Osteoblast (primary cell): ENCODE measurements at regions not wholly inside any gene's neighbourhood (a gene's known extent, or its start where the extent isn't known, plus 50 kb on each side); places are given as distances from the start of the nearest gene placed in this dataset.

Experiments used
- DNase-seq: peaks from one replicate; pipeline ENCODE4 v3.0.0; 2011; ENCODE audit warnings: low spot score, mixed read lengths; ENCODE audit not compliant: insufficient read length; ENCODE audit errors: missing footprints
- H2AFZ ChIP-seq: 2 replicates; pipeline ENCODE4 v1.6.0; 2011; ENCODE audit warnings: mild to moderate bottlenecking, low read length
- H3K27ac ChIP-seq: 2 replicates; pipeline ENCODE4 v1.5.1; 2011; ENCODE audit warnings: mild to moderate bottlenecking, low read depth, low read length, moderate library complexity
- H3K27me3 ChIP-seq: 2 replicates; pipeline ENCODE4 v1.6.0; 2012; ENCODE audit warnings: mild to moderate bottlenecking, control low read depth, inconsistent platforms, low read length, moderate library complexity; ENCODE audit not compliant: insufficient read depth
- H3K36me3 ChIP-seq: 2 replicates; pipeline ENCODE4 v1.5.1; 2011; ENCODE audit warnings: mild to moderate bottlenecking, low read length, control low read depth, moderate library complexity; ENCODE audit not compliant: insufficient read depth
- H3K4me1 ChIP-seq: 2 replicates; pipeline ENCODE4 v1.5.1; 2011; ENCODE audit warnings: mild to moderate bottlenecking, low read length, control low read depth, moderate library complexity; ENCODE audit not compliant: insufficient read depth
- H3K4me2 ChIP-seq: 2 replicates; pipeline ENCODE4 v1.6.0; 2011; ENCODE audit warnings: mild to moderate bottlenecking, low read length; ENCODE audit not compliant: insufficient read depth
- H3K4me3 ChIP-seq: fragments of 200-600 bp; sonication (generic); 3 replicates; pipeline ENCODE4 v1.5.1; 2012; ENCODE audit warnings: mild to moderate bottlenecking, low read length, inconsistent platforms; ENCODE audit not compliant: insufficient read depth
- H3K79me2 ChIP-seq: 2 replicates; pipeline ENCODE4 v1.6.0; 2012; ENCODE audit warnings: mild to moderate bottlenecking, low read length, control low read depth, inconsistent platforms; ENCODE audit not compliant: insufficient read depth
- H3K9me3 ChIP-seq: 2 replicates; pipeline ENCODE4 v1.5.1; 2011; ENCODE audit warnings: low read depth, low read length, control low read depth
- H4K20me1 ChIP-seq: 2 replicates; pipeline ENCODE4 v1.6.0; 2012; ENCODE audit warnings: mild to moderate bottlenecking, low read length, control low read depth; ENCODE audit not compliant: insufficient read depth
- CTCF ChIP-seq: IDR thresholded peaks from 2 replicates; pipeline ENCODE4 v1.5.1; 2011; ENCODE audit warnings: mild to moderate bottlenecking, low read depth, low read length, moderate library complexity; ENCODE audit errors: extremely low read depth

GRCh38 chr18:67901573-67901972 is 385.1 kb upstream of the DSEL start:
- no peaks in the 10 kb centered on the region for H3K79me2 ChIP-seq
- H3K4me1 ChIP-seq = peaks cover 5% of the 10 kb centered on the region
- H4K20me1 ChIP-seq = no peaks in the 10 kb centered on the region
- no peak for TF ChIP-seq CTCF
- H3K27ac ChIP-seq = no peak overlapping the region
- no peak overlapping the region for H3K4me3 ChIP-seq
- DNase-seq = no peak
- no peak overlapping the region for H3K4me2 ChIP-seq
- H2AFZ ChIP-seq = no peak overlapping the region
- no peaks in the 10 kb centered on the region for H3K9me3 ChIP-seq
- H3K27me3 ChIP-seq = no peaks in the 10 kb centered on the region
- H3K36me3 ChIP-seq = no peaks in the 10 kb centered on the region

- H3K4me3 ChIP-seq = no peak overlapping the region
- H3K27me3 ChIP-seq = no peaks in the 10 kb centered on the region
- peak overlapping the region; percentile 60 for H2AFZ ChIP-seq
- no peak overlapping the region for H3K4me2 ChIP-seq
- H3K36me3 ChIP-seq = no peaks in the 10 kb centered on the region
- H3K4me1 ChIP-seq = peaks cover 5% of the 10 kb centered on the region
- H3K9me3 ChIP-seq = no peaks in the 10 kb centered on the region
- no peaks in the 10 kb centered on the region for H3K79me2 ChIP-seq
- no peak for DNase-seq
- no peak overlapping the region for H3K27ac ChIP-seq
- no peaks in the 10 kb centered on the region for H4K20me1 ChIP-seq
- TF ChIP-seq CTCF = no peak
Observed at GRCh38 chr18:67896451-67896850, 379.9 kb upstream of the DSEL start.

- no peak overlapping the region for H3K27ac ChIP-seq
- H3K79me2 ChIP-seq = no peaks in the 10 kb centered on the region
- H3K4me3 ChIP-seq = no peak overlapping the region
- no peaks in the 10 kb centered on the region for H3K9me3 ChIP-seq
- no peak for TF ChIP-seq CTCF
- H3K27me3 ChIP-seq = no peaks in the 10 kb centered on the region
- no peak overlapping the region for H3K4me2 ChIP-seq
- peak overlapping the region; percentile 73 for H2AFZ ChIP-seq
- peaks cover 5% of the 10 kb centered on the region for H3K4me1 ChIP-seq
- no peaks in the 10 kb centered on the region for H4K20me1 ChIP-seq
- H3K36me3 ChIP-seq = no peaks in the 10 kb centered on the region
- no peak for DNase-seq
Observed at GRCh38 chr18:67893916-67894315, 377.4 kb upstream of the DSEL start.

- Histone ChIP-seq H3K27me3 (no peaks in the 10 kb centered on the region), H3K9me3 (no peaks in the 10 kb centered on the region), H3K36me3 (no peaks in the 10 kb centered on the region), H3K79me2 (no peaks in the 10 kb centered on the region), H3K4me3 (no peak overlapping the region), H3K4me2 (no peak overlapping the region), H2AFZ (peak overlapping the region; percentile 76), H3K27ac (no peak overlapping the region), H4K20me1 (no peaks in the 10 kb centered on the region), H3K4me1 (no peaks in the 10 kb centered on the region)
- no peak for TF ChIP-seq CTCF
- DNase-seq = no peak
Observed at GRCh38 chr18:67876871-67877270, 360.4 kb upstream of the DSEL start.
